ENCODE measurements at regions not wholly inside any gene's neighbourhood (a gene's known extent, or its start where the extent isn't known, plus 50 kb on each side); places are given as distances from the start of the nearest gene placed in this dataset.

DNA sequence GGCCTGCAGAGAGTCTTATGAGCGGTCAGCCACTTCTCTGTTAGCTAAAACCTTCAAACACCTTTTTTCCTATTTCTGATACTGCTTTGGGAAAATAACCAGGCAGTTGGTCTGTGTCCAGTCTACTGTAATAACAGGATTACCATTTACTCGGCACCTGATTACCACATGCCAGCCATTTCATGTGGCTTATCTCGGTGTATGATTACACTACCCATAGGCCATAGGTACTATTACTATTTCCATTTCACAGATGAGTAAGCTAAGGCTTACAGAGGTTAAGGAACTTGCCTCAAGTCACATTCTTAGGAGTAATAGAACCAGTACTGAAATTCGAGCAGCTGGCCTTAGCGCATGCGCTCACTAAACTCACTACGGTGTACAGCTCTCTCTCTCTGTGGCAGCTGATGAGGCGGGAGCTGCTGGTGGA lies 147.2 kb upstream of the L3MBTL4 start:
- Histone ChIP-seq H3K4me3 (ENCODE audit: low read depth in 1 of 3, low read length in 3 of 3) (no peak overlapping the region), H3K27ac (ENCODE audit: low read depth in 1 of 2, low read length in 2 of 2) (no peak overlapping the region), H3K4me1 (ENCODE audit: control insufficient read depth in 4 of 4, insufficient read depth in 4 of 4, low read length in 3 of 4) (no peaks in the 10 kb centered on the region), H3K9ac (ENCODE audit: low read depth in 1 of 2, low read length in 2 of 2) (no peak overlapping the region), H3K36me3 (ENCODE audit: control insufficient read depth in 4 of 4, insufficient read depth in 3 of 4, low read depth in 1 of 4, low read length in 3 of 4) (no peaks in the 10 kb centered on the region), H3K9me3 (ENCODE audit: control insufficient read depth in 4 of 4, low read length in 3 of 4) (no peaks in the 10 kb centered on the region), H3K27me3 (ENCODE audit: control insufficient read depth in 4 of 4, insufficient read depth in 4 of 4, low read length in 3 of 4) (peaks cover 0 to 6% (median 0%) of the 10 kb centered on the region in 4 donors)
- WGBS: 80% methylated on average over 8 of the region's 8 CpGs
- TF ChIP-seq, protein P1, sequence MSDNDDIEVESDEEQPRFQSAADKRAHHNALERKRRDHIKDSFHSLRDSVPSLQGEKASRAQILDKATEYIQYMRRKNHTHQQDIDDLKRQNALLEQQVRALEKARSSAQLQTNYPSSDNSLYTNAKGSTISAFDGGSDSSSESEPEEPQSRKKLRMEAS (IDR thresholded peaks at IDR 0.05): no peak
- TF ChIP-seq TAF1 (conservative IDR thresholded peaks at IDR 0.05): no peak
- TF ChIP-seq, protein P2, sequence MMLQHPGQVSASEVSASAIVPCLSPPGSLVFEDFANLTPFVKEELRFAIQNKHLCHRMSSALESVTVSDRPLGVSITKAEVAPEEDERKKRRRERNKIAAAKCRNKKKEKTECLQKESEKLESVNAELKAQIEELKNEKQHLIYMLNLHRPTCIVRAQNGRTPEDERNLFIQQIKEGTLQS (IDR thresholded peaks at IDR 0.05): no peak
- TF ChIP-seq GABPA (IDR thresholded peaks at IDR 0.05 in 1 of 2, conservative IDR thresholded peaks at IDR 0.05 in 1 of 2): no peak
- TF ChIP-seq NR2F2 (IDR thresholded peaks at IDR 0.05): no peak
- TF ChIP-seq JUND (IDR thresholded peaks at IDR 0.05): no peak
- TF ChIP-seq FOXA1 (IDR thresholded peaks at IDR 0.05): no peak
- TF ChIP-seq, protein P3, sequence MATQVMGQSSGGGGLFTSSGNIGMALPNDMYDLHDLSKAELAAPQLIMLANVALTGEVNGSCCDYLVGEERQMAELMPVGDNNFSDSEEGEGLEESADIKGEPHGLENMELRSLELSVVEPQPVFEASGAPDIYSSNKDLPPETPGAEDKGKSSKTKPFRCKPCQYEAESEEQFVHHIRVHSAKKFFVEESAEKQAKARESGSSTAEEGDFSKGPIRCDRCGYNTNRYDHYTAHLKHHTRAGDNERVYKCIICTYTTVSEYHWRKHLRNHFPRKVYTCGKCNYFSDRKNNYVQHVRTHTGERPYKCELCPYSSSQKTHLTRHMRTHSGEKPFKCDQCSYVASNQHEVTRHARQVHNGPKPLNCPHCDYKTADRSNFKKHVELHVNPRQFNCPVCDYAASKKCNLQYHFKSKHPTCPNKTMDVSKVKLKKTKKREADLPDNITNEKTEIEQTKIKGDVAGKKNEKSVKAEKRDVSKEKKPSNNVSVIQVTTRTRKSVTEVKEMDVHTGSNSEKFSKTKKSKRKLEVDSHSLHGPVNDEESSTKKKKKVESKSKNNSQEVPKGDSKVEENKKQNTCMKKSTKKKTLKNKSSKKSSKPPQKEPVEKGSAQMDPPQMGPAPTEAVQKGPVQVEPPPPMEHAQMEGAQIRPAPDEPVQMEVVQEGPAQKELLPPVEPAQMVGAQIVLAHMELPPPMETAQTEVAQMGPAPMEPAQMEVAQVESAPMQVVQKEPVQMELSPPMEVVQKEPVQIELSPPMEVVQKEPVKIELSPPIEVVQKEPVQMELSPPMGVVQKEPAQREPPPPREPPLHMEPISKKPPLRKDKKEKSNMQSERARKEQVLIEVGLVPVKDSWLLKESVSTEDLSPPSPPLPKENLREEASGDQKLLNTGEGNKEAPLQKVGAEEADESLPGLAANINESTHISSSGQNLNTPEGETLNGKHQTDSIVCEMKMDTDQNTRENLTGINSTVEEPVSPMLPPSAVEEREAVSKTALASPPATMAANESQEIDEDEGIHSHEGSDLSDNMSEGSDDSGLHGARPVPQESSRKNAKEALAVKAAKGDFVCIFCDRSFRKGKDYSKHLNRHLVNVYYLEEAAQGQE (IDR thresholded peaks at IDR 0.05): no peak
- no peak for TF ChIP-seq HNF4A (conservative IDR thresholded peaks at IDR 0.05)
- TF ChIP-seq, protein P4, sequence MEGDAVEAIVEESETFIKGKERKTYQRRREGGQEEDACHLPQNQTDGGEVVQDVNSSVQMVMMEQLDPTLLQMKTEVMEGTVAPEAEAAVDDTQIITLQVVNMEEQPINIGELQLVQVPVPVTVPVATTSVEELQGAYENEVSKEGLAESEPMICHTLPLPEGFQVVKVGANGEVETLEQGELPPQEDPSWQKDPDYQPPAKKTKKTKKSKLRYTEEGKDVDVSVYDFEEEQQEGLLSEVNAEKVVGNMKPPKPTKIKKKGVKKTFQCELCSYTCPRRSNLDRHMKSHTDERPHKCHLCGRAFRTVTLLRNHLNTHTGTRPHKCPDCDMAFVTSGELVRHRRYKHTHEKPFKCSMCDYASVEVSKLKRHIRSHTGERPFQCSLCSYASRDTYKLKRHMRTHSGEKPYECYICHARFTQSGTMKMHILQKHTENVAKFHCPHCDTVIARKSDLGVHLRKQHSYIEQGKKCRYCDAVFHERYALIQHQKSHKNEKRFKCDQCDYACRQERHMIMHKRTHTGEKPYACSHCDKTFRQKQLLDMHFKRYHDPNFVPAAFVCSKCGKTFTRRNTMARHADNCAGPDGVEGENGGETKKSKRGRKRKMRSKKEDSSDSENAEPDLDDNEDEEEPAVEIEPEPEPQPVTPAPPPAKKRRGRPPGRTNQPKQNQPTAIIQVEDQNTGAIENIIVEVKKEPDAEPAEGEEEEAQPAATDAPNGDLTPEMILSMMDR (IDR thresholded peaks at IDR 0.05; ENCODE audit: low read depth, low read length, missing input control): no peak
- TF ChIP-seq HNF4G (IDR thresholded peaks at IDR 0.05): no peak
- no peak for TF ChIP-seq YY1 (IDR thresholded peaks at IDR 0.05)
- TF ChIP-seq FOXA2 (IDR thresholded peaks at IDR 0.05): no peak
- TF ChIP-seq, protein P5, sequence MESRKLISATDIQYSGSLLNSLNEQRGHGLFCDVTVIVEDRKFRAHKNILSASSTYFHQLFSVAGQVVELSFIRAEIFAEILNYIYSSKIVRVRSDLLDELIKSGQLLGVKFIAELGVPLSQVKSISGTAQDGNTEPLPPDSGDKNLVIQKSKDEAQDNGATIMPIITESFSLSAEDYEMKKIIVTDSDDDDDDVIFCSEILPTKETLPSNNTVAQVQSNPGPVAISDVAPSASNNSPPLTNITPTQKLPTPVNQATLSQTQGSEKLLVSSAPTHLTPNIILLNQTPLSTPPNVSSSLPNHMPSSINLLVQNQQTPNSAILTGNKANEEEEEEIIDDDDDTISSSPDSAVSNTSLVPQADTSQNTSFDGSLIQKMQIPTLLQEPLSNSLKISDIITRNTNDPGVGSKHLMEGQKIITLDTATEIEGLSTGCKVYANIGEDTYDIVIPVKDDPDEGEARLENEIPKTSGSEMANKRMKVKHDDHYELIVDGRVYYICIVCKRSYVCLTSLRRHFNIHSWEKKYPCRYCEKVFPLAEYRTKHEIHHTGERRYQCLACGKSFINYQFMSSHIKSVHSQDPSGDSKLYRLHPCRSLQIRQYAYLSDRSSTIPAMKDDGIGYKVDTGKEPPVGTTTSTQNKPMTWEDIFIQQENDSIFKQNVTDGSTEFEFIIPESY (IDR thresholded peaks at IDR 0.05): no peak
- TF ChIP-seq RAD21 (IDR thresholded peaks at IDR 0.05): no peak
- TF ChIP-seq SP1 (IDR thresholded peaks at IDR 0.05): no peak
- no peak for DNase-seq (ENCODE audit: low spot score)

DNA sequence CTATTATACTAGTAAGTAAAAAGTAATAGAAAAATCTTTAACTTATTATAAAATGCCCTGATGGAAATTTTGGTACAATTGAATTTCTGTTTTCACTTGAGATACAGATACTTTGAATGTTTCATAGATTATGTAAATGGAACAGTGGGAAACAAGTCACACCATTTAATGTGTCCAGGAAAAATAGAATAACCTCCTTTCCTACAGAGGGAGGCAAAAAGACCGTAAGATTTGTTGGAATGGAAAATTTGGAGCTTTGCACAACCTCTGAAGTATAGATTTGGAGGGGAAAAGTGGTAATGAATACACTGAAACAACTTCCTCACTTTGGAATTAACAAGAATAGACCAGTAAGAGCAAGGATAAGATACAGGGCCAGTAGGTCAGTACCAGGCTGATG lies 149.2 kb upstream of the L3MBTL4 start:
- 91% methylated on average over 1 of the region's 1 CpG for WGBS

More for the DNA sequence above, 149.2 kb upstream of the L3MBTL4 start:
- Histone ChIP-seq H3K27me3 (ENCODE audit: control insufficient read depth in 4 of 4, insufficient read depth in 4 of 4, low read length in 3 of 4) (peaks cover 0 to under 1% (median 0%) of the 10 kb centered on the region in 4 donors), H3K36me3 (ENCODE audit: control insufficient read depth in 4 of 4, insufficient read depth in 3 of 4, low read depth in 1 of 4, low read length in 3 of 4) (no peaks in the 10 kb centered on the region), H3K27ac (ENCODE audit: low read depth in 1 of 2, low read length in 2 of 2) (no peak overlapping the region), H3K9me3 (ENCODE audit: control insufficient read depth in 4 of 4, low read length in 3 of 4) (no peaks in the 10 kb centered on the region), H3K9ac (ENCODE audit: low read depth in 1 of 2, low read length in 2 of 2) (no peak overlapping the region), H3K4me1 (ENCODE audit: control insufficient read depth in 4 of 4, insufficient read depth in 4 of 4, low read length in 3 of 4) (no peaks in the 10 kb centered on the region), H3K4me3 (ENCODE audit: low read depth in 1 of 3, low read length in 3 of 3) (no peak overlapping the region)
- TF ChIP-seq FOXA1 (IDR thresholded peaks at IDR 0.05) (no peak), GABPA (IDR thresholded peaks at IDR 0.05 in 1 of 2, conservative IDR thresholded peaks at IDR 0.05 in 1 of 2) (no peak), JUND (IDR thresholded peaks at IDR 0.05) (no peak), RAD21 (IDR thresholded peaks at IDR 0.05) (no peak), SP1 (IDR thresholded peaks at IDR 0.05) (no peak), NR2F2 (IDR thresholded peaks at IDR 0.05) (no peak)
- TF ChIP-seq, protein P3 (IDR thresholded peaks at IDR 0.05): no peak
- TF ChIP-seq, protein P5 (IDR thresholded peaks at IDR 0.05): no peak
- TF ChIP-seq, protein P2 (IDR thresholded peaks at IDR 0.05): no peak
- DNase-seq (ENCODE audit: low spot score): no peak
